Mesothelial cell of epicardium (in vitro differentiated cells): ENCODE measurements at regions not wholly inside any gene's neighbourhood (a gene's known extent, or its start where the extent isn't known, plus 50 kb on each side); places are given as distances from the start of the nearest gene placed in this dataset.

Source experiments
- DNase-seq, 2 experiments: peaks; one replicate each; pipeline ENCODE4 v3.0.0; 2021; ENCODE audit warnings: low spot score in 2 of 2; ENCODE audit not compliant: unreplicated experiment in 2 of 2
- H3K27ac Mint-ChIP-seq: 2 replicates; pipeline ENCODE4 v1.8.0; 2021; ENCODE audit warnings: mixed read lengths
- H3K27me3 Mint-ChIP-seq: 2 replicates; pipeline ENCODE4 v1.8.0; 2021; ENCODE audit warnings: low read depth, mixed read lengths
- H3K36me3 Mint-ChIP-seq: 2 replicates; pipeline ENCODE4 v1.8.0; 2021; ENCODE audit warnings: mixed read lengths
- H3K4me1 Mint-ChIP-seq: 2 replicates; pipeline ENCODE4 v1.8.0; 2021; ENCODE audit warnings: mixed read lengths
- H3K4me3 Mint-ChIP-seq: 2 replicates; pipeline ENCODE4 v1.8.0; 2021; ENCODE audit warnings: mild to moderate bottlenecking, moderate library complexity, mixed read lengths
- H3K9me3 Mint-ChIP-seq: 2 replicates; pipeline ENCODE4 v1.8.0; 2021; ENCODE audit warnings: mixed read lengths
- CTCF ChIP-seq: fragments of 200-600 bp; sonication (generic); IDR thresholded peaks from one replicate; pipeline ENCODE4 v1.5.0; 2021; ENCODE audit warnings: antibody characterized with exemption; ENCODE audit not compliant: unreplicated experiment

GRCh38 chr15:87606971-87607370 is 649.6 kb downstream of the NTRK3 start:
- Mint-ChIP-seq H3K36me3 (no peaks in the 10 kb centered on the region), H3K4me1 (peaks cover 28% of the 10 kb centered on the region), H3K27me3 (peaks cover 4% of the 10 kb centered on the region), H3K4me3 (no peak overlapping the region), H3K27ac (no peak overlapping the region), H3K9me3 (no peaks in the 10 kb centered on the region)
- DNase-seq: no peak
- no peak for TF ChIP-seq CTCF

- Mint-ChIP-seq H3K9me3 (no peaks in the 10 kb centered on the region), H3K4me3 (no peak overlapping the region), H3K4me1 (peaks cover 24% of the 10 kb centered on the region), H3K36me3 (no peaks in the 10 kb centered on the region), H3K27ac (no peak overlapping the region), H3K27me3 (peaks cover 4% of the 10 kb centered on the region)
- peak; percentile 65 for TF ChIP-seq CTCF
- no peak for DNase-seq
Measured at GRCh38 chr15:87604857-87605446, 651.6 kb downstream of the NTRK3 start.

GRCh38 chr15:87602371-87602770 is 654.2 kb downstream of the NTRK3 start:
- no peak for DNase-seq
- H3K36me3 Mint-ChIP-seq: no peaks in the 10 kb centered on the region
- no peak overlapping the region for H3K4me3 Mint-ChIP-seq
- peaks cover 7% of the 10 kb centered on the region for H3K27me3 Mint-ChIP-seq
- no peak for TF ChIP-seq CTCF
- H3K4me1 Mint-ChIP-seq: peaks cover 8% of the 10 kb centered on the region
- no peak overlapping the region for H3K27ac Mint-ChIP-seq
- no peaks in the 10 kb centered on the region for H3K9me3 Mint-ChIP-seq

DNA sequence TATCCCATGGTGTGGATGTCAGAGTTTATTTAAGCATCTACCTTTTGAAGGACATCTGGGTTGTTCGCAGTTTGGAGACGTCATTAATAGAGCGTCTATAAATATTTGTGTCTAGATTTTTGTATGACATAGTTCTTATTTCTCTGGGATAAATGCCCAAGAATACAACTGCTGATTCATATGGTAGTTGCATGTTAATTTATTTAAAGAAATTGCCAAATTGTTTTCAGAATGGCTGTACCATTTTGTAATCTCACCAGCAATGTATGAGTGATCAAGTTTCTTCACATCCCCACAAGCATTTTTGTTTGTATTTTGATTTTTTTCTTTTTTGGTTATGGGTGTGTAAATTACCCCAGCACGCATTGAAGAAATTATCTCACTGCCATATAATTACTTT is 656.9 kb downstream of the NTRK3 start:
- no peak for TF ChIP-seq CTCF
- no peak overlapping the region for H3K27ac Mint-ChIP-seq
- no peaks in the 10 kb centered on the region for H3K9me3 Mint-ChIP-seq
- no peak overlapping the region for H3K4me3 Mint-ChIP-seq
- no peaks in the 10 kb centered on the region for H3K36me3 Mint-ChIP-seq
- peaks cover 7% of the 10 kb centered on the region for H3K27me3 Mint-ChIP-seq
- H3K4me1 Mint-ChIP-seq: no peaks in the 10 kb centered on the region
- no peak for DNase-seq

DNA sequence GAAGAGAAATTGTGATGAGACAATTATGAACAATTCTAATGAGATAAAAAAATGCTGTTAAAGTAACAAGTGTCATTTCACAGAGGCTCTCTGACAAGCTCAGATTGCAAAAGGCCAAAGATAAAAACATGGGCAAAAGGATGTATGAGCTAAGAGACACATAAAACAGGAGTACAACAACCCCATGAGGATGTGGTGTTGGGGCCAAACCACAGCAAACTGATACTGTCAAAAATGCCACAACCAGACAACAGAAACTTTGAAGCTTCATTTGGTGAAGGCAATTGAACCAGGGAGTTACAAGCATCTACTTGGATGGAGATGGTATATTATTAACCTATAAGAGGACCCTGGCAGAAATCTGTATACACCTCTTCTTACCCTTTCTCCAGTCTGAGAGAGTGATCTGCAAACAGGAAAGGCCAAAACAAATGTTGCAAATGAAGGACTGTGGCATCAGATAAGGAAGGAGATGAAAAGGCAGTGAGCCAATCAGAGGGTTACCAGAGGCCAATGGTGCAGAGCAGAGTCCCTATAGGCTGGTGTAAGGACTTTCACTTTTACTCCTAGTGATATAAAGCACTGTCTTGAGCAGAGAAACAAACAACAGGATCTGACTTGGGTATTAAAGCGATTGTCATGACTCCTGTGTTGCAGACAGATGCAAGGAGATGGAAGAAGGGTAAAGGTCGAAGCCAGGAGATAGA is 659.0 kb downstream of the NTRK3 start:
- no peak for DNase-seq
- Mint-ChIP-seq H3K27ac (no peak overlapping the region), H3K4me1 (no peaks in the 10 kb centered on the region), H3K27me3 (peaks cover 3% of the 10 kb centered on the region), H3K9me3 (peaks cover 3% of the 10 kb centered on the region), H3K4me3 (no peak overlapping the region), H3K36me3 (no peaks in the 10 kb centered on the region)
- no peak for TF ChIP-seq CTCF
